Mesothelial cell of epicardium (in vitro differentiated cells): ENCODE measurements at regions not wholly inside any gene's neighbourhood (a gene's known extent, or its start where the extent isn't known, plus 50 kb on each side); places are given as distances from the start of the nearest gene placed in this dataset.
"Not testable (repeated sequence)": the region's sequence is repeated elsewhere in the genome, so short reads cannot be mapped to it uniquely, and the experiment has no call there.

Experiments used
- DNase-seq, 2 experiments: peaks; one replicate each; pipeline ENCODE4 v3.0.0; 2021; ENCODE audit warnings: low spot score in 2 of 2; ENCODE audit not compliant: unreplicated experiment in 2 of 2
- H3K27ac Mint-ChIP-seq: 2 replicates; pipeline ENCODE4 v1.8.0; 2021; ENCODE audit warnings: mixed read lengths
- H3K27me3 Mint-ChIP-seq: 2 replicates; pipeline ENCODE4 v1.8.0; 2021; ENCODE audit warnings: low read depth, mixed read lengths
- H3K36me3 Mint-ChIP-seq: 2 replicates; pipeline ENCODE4 v1.8.0; 2021; ENCODE audit warnings: mixed read lengths
- H3K4me1 Mint-ChIP-seq: 2 replicates; pipeline ENCODE4 v1.8.0; 2021; ENCODE audit warnings: mixed read lengths
- H3K4me3 Mint-ChIP-seq: 2 replicates; pipeline ENCODE4 v1.8.0; 2021; ENCODE audit warnings: mild to moderate bottlenecking, moderate library complexity, mixed read lengths
- H3K9me3 Mint-ChIP-seq: 2 replicates; pipeline ENCODE4 v1.8.0; 2021; ENCODE audit warnings: mixed read lengths
- CTCF ChIP-seq: fragments of 200-600 bp; sonication (generic); IDR thresholded peaks from one replicate; pipeline ENCODE4 v1.5.0; 2021; ENCODE audit warnings: antibody characterized with exemption; ENCODE audit not compliant: unreplicated experiment

GRCh38 chr13:54611390-54611789 lies 1582.8 kb downstream of the OLFM4 start:
- H3K36me3 Mint-ChIP-seq = no peaks in the 10 kb centered on the region
- H3K27me3 Mint-ChIP-seq = no peaks in the 10 kb centered on the region
- H3K4me1 Mint-ChIP-seq = peaks cover 35% of the 10 kb centered on the region
- no peak for TF ChIP-seq CTCF
- H3K9me3 Mint-ChIP-seq = no peaks in the 10 kb centered on the region
- H3K27ac Mint-ChIP-seq = no peak overlapping the region
- no peak overlapping the region for H3K4me3 Mint-ChIP-seq
- no peak for DNase-seq

- Mint-ChIP-seq H3K4me3 (no peak overlapping the region), H3K36me3 (no peaks in the 10 kb centered on the region), H3K4me1 (peaks cover 20% of the 10 kb centered on the region), H3K27ac (no peak overlapping the region), H3K27me3 (no peaks in the 10 kb centered on the region), H3K9me3 (peaks cover 4% of the 10 kb centered on the region)
- TF ChIP-seq CTCF = no peak
- DNase-seq = no peak
Measured at GRCh38 chr13:54614726-54615125, 1586.1 kb downstream of the OLFM4 start.

- not testable (repeated sequence) for H3K4me3 Mint-ChIP-seq, H3K9me3 Mint-ChIP-seq, DNase-seq, H3K27ac Mint-ChIP-seq, H3K27me3 Mint-ChIP-seq, H3K4me1 Mint-ChIP-seq, H3K36me3 Mint-ChIP-seq
Measured at GRCh38 chr13:54626504-54626903, 1597.9 kb downstream of the OLFM4 start.

- no peaks in the 10 kb centered on the region for H3K27me3 Mint-ChIP-seq
- H3K9me3 Mint-ChIP-seq = no peaks in the 10 kb centered on the region
- no peak overlapping the region for H3K4me3 Mint-ChIP-seq
- no peaks in the 10 kb centered on the region for H3K36me3 Mint-ChIP-seq
- no peak overlapping the region for H3K27ac Mint-ChIP-seq
- DNase-seq = no peak
- TF ChIP-seq CTCF = no peak
- H3K4me1 Mint-ChIP-seq = no peaks in the 10 kb centered on the region
Measured at GRCh38 chr13:54627646-54628372, 1599.2 kb downstream of the OLFM4 start.

GRCh38 chr13:54628383-54628782 lies 1599.8 kb downstream of the OLFM4 start:
- no peaks in the 10 kb centered on the region for H3K9me3 Mint-ChIP-seq
- H3K27me3 Mint-ChIP-seq = no peaks in the 10 kb centered on the region
- no peaks in the 10 kb centered on the region for H3K36me3 Mint-ChIP-seq
- no peak overlapping the region for H3K27ac Mint-ChIP-seq
- no peaks in the 10 kb centered on the region for H3K4me1 Mint-ChIP-seq
- TF ChIP-seq CTCF = no peak
- DNase-seq = no peak
- no peak overlapping the region for H3K4me3 Mint-ChIP-seq

- no peak for TF ChIP-seq CTCF
- Mint-ChIP-seq H3K9me3 (no peaks in the 10 kb centered on the region), H3K4me3 (no peak overlapping the region), H3K27ac (no peak overlapping the region), H3K4me1 (peaks cover 6% of the 10 kb centered on the region), H3K27me3 (no peaks in the 10 kb centered on the region), H3K36me3 (no peaks in the 10 kb centered on the region)
- no peak for DNase-seq
Measured at GRCh38 chr13:54633456-54633855, 1604.8 kb downstream of the OLFM4 start.
